ENCODE measurements at regions not wholly inside any gene's neighbourhood (a gene's known extent, or its start where the extent isn't known, plus 50 kb on each side); places are given as distances from the start of the nearest gene placed in this dataset.

- TF ChIP-seq CTCF (conservative IDR thresholded peaks at IDR 0.05 in 1 of 2, IDR thresholded peaks at IDR 0.05 in 1 of 2; ENCODE audit: extremely low read depth in 1 of 2, insufficient read depth in 1 of 2, low read depth in 1 of 2, low read length in 2 of 2), result no peak
- no peak for TF ChIP-seq EZH2 (IDR thresholded peaks at IDR 0.05; ENCODE audit: borderline replicate concordance, low read length)
Observed at GRCh38 chr2:41933046-41933420, 114.8 kb upstream of the PKDCC start.

Data from mammary epithelial cell (primary cell).